ELR (cell line): ENCODE measurements at regions not wholly inside any gene's neighbourhood (a gene's known extent, or its start where the extent isn't known, plus 50 kb on each side); places are given as distances from the start of the nearest gene placed in this dataset.

Experiments used
- DNase-seq: peaks from one replicate; pipeline ENCODE4 v3.0.0-alpha.2; 2015; ENCODE audit warnings: low read depth

DNA sequence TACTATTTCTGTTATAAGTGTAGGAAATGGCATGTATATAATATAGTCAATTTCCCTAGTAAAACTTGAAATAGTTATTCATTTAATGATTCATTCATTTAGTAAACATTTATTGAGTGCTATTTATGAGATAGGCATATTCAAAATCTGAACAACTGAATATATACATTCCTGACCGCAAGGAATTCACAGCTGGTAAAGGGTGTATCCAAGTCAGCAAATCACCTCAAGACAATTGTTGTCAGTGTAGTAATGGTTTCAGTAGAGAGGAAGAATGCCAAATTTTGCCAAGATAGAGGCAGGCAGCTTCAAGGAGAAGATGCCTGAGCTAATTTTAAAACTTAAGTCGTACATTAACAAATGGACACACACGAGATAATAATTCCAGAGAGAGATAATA is 89.8 kb upstream of the CHST9 start:
- DNase-seq = no peak

DNA sequence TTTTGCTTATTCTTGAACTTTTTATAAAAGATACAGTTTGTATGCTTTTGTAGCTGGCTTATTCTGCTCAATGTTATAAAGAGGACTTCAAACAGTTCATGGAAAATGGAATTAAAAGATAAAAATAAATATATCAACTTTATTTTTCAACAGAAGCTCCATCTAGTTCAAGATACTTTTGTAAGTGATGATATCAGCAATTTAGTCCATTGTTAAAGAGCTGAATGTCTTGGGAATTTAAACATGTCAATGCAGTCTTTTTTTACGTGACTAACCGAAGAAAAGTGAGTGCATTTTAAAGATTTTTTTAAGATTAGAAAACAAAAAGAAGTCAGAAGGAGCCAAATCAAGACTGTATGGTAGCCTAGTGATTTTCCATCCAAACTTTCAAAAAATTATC is 85.4 kb upstream of the CHST9 start:
- no peak for DNase-seq

- no peak for DNase-seq
These were observed 78.3 kb upstream of the CHST9 start for GRCh38 chr18:27263369-27263768.

DNA sequence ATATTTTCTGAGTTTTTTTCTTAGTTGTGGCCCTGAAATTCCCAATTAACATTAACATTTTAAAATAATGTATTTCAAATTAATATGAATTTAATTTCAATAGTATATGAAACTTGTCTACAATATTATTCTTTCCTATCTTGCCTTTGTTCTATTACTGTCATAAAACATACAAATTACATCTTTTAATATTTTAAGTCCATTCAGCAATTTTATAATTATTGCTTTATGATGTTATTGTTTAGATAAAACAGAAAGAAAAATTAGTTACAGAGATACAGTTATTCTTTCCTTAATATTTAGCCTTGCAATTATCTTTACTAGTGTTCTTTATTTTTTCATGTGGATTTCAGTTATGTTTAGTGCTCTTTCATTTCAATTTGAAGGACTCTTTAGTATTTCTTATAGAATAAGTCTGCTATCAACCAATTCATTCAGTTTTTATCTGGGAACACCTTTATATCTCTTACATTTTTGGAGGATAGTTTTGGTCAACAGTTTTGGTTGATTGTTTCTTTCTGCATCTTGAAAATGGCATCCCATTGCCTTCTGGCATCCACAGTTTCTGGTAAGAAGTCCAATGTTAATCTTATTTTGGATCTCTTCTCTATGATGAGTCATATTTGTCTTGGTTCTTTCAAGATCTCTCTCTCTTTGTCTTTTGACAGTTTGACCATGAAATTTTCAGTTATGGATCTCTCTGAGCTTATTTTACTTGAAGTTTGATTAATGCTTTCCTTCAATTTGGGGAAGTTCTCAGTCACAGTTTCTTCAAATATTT is 76.9 kb upstream of the CHST9 start:
- no peak for DNase-seq

GRCh38 chr18:27253571-27253970 is 68.5 kb upstream of the CHST9 start:
- DNase-seq = no peak

GRCh38 chr18:27250471-27250870 is 65.4 kb upstream of the CHST9 start:
- DNase-seq = no peak

DNA sequence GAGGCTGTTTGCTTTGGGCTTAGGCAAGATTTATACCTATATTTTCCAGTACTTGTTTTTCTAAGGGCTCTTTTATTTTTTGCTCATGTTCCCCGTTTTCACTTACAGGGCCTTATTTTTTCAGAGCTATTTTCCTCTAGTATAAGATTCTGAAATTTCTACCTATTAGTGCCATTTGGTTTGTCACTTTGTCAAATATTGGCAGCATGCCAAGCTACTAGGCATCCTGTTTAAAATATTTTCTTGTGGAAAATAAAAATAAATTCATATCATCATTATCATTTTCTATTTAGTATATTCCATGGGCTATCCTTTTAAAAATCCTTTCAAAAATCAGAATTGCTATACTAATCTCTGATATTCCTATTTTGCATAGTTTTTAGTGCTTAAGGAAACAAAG is 64.8 kb upstream of the CHST9 start:
- no peak for DNase-seq

GRCh38 chr18:27244259-27244658 is 59.2 kb upstream of the CHST9 start:
- DNase-seq = no peak

DNA sequence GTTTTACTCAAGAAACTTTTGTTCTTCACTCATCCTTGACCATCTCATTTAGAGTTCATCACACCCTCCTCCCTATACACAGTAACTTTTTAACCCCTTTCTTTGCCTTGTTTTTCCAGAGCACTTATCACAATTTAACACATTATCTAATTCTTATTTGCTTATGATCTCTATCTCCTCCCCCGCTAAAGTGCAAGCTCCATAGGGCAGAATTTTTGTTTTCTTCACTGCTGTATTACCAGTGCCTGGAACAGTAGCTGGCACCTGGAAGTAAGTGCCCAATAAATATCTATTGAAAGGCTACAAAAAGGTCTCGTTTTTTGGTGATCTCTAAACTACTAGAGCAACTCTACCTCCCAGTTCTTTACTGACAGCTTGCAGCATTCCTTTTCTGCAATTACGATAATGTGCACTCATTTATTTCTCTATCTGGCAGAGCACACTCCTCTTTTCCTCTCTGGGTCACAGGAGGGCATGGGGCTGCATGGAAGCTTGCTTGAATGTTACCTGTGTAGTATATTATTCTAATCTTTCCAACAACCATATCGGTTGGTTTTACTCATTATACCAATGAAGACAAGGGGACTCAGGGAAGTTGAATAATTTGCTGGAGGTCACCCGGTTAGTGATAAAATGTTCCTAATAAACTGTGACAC is 57.4 kb upstream of the CHST9 start:
- no peak for DNase-seq

GRCh38 chr18:27240383-27240782 is 55.3 kb upstream of the CHST9 start:
- DNase-seq = no peak

- DNase-seq = no peak
These were observed 54.6 kb upstream of the CHST9 start for GRCh38 chr18:27239669-27240068.

DNA sequence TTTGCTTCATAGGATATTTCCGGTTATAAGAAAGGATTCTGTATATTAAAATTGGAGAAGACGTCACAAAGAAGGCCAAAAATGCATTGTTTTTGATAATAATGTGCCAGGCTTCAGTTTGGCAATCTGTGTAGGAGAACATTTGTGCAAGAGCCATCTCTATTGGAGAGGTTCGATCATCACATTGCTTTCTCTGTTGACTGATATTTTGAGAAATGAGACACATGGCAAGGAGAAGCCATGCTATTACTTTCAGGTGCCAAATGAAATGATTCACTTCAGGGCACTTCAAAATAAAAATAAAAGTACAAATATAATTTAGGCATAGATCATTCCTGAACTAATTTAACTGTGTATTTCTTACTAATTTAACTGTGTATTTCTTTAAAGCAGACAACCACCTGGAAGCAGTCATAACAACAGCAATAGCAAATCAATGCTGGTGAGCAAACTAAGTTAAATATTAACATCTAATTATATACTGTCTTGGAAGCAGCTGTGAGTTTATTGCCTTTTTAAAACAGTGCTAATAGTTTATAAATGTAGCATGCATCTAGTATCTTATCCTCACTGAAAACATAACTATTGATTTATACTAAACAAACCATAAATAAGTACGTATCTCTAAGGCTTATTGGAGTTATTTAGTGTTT is 50.2 kb upstream of the CHST9 start:
- DNase-seq = no peak
